ENCODE measurements at regions not wholly inside any gene's neighbourhood (a gene's known extent, or its start where the extent isn't known, plus 50 kb on each side); places are given as distances from the start of the nearest gene placed in this dataset.
"Not testable (repeated sequence)": the region's sequence is repeated elsewhere in the genome, so short reads cannot be mapped to it uniquely, and the experiment has no call there.

DNA sequence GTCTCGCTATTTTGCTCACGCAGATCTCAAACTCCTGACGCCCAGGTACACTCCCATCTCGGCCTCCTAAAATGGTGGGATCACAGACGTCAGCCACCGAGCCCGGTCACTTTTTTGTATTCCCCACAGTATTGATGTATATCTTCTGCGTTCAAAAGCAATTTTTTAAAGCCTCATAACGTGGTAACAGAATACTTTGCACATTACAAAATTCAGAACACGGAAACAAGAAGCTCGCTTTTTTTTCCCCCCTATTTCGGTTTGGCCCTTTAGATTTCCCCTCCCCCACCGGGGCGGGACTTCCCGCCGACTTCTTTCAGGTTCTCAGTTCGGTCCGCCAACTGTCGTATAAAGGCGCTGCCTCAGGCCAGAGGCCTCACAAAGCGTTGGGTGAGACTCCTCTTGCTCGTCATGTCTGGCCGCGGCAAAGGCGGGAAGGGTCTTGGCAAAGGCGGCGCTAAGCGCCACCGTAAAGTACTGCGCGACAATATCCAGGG lies 88.4 kb downstream of the OR2B2 start:
- H3K27ac Mint-ChIP-seq, result peak overlapping the region; percentile 99
- POLR2A ChIA-PET, result interaction anchor here (0.6 to 9.1 kb wide), 29 partner anchors 9 to 1802 kb away, joined by 3 to 216 read pairs (median 10); partner anchors contain the start of gene ZNF184
- peaks cover 23% of the 10 kb centered on the region for H3K4me1 Mint-ChIP-seq
- peaks cover 12% of the 10 kb centered on the region for H3K36me3 Mint-ChIP-seq (ENCODE audit: low read depth)
- peak overlapping the region; percentile 96 for H3K4me3 Mint-ChIP-seq
- H3K27me3 Mint-ChIP-seq, H3K9me3 Mint-ChIP-seq: not testable (repeated sequence)
- DNase-seq, result peak; percentile 67
- CTCF ChIA-PET, result interaction anchor here (1.0 to 3.6 kb wide), 2 partner anchors 13 to 51 kb away, joined by 3 to 11 read pairs; a partner anchor contains a TSS
- peak; percentile 84 for ATAC-seq (ENCODE audit: low read depth)
- intact Hi-C loops (cut with micrococcal nuclease), result loop anchor here (1.0 kb wide), 2 partner anchors 8 to 14 kb away; a partner anchor contains a TSS

GRCh38 chr6:27816906-27817305 lies 95.3 kb downstream of the OR2B2 start:
- H3K27me3 Mint-ChIP-seq, result no peaks in the 10 kb centered on the region
- H3K9me3 Mint-ChIP-seq, result peaks cover 2% of the 10 kb centered on the region
- H3K4me3 Mint-ChIP-seq, result no peak overlapping the region
- TF ChIP-seq, protein P1, sequence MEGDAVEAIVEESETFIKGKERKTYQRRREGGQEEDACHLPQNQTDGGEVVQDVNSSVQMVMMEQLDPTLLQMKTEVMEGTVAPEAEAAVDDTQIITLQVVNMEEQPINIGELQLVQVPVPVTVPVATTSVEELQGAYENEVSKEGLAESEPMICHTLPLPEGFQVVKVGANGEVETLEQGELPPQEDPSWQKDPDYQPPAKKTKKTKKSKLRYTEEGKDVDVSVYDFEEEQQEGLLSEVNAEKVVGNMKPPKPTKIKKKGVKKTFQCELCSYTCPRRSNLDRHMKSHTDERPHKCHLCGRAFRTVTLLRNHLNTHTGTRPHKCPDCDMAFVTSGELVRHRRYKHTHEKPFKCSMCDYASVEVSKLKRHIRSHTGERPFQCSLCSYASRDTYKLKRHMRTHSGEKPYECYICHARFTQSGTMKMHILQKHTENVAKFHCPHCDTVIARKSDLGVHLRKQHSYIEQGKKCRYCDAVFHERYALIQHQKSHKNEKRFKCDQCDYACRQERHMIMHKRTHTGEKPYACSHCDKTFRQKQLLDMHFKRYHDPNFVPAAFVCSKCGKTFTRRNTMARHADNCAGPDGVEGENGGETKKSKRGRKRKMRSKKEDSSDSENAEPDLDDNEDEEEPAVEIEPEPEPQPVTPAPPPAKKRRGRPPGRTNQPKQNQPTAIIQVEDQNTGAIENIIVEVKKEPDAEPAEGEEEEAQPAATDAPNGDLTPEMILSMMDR (IDR thresholded peaks at IDR 0.05), result no peak
- intact Hi-C loops (cut with micrococcal nuclease), result loop anchor here (5.0 kb wide), 1 partner anchor 265 kb away; the partner anchor contains the start of gene ZNF165
- H3K27ac Mint-ChIP-seq, result no peak overlapping the region
- DNase-seq, result no peak
- POLR2A ChIA-PET, result interaction anchor here (0.6 to 9.1 kb wide), 3 partner anchors 13 to 667 kb away, joined by 3 to 177 read pairs (median 4); a partner anchor contains a TSS
- no peaks in the 10 kb centered on the region for H3K36me3 Mint-ChIP-seq (ENCODE audit: low read depth)
- no peak for ATAC-seq (ENCODE audit: low read depth)
- H3K4me1 Mint-ChIP-seq, result peaks cover 24% of the 10 kb centered on the region
- CTCF ChIA-PET, result no interaction called here

- TF ChIP-seq, protein P1 (IDR thresholded peaks at IDR 0.05), result no peak
- peak overlapping the region; percentile 86 for H3K27ac Mint-ChIP-seq
- intact Hi-C loops (cut with micrococcal nuclease), result loop anchor here (1.0 to 5.0 kb wide), 6 partner anchors 8 to 1692 kb away; partner anchors contain the start of gene ZNF165
- peaks cover 2% of the 10 kb centered on the region for H3K9me3 Mint-ChIP-seq
- no peaks in the 10 kb centered on the region for H3K27me3 Mint-ChIP-seq
- peaks cover 40% of the 10 kb centered on the region for H3K4me1 Mint-ChIP-seq
- ChIA-PET CTCF (interaction anchor here (0.6 to 1.3 kb wide), 5 partner anchors 19 to 1034 kb away, joined by 3 to 6 read pairs (median 4); a partner anchor contains a TSS), POLR2A (interaction anchor here (0.6 to 9.1 kb wide), 23 partner anchors 8 to 1794 kb away, joined by 3 to 334 read pairs (median 6); a partner anchor contains a TSS)
- no peak for DNase-seq
- peaks cover 5% of the 10 kb centered on the region for H3K36me3 Mint-ChIP-seq (ENCODE audit: low read depth)
- H3K4me3 Mint-ChIP-seq, result peak overlapping the region; percentile 82
- ATAC-seq (ENCODE audit: low read depth), result peak; percentile 71
These were observed 97.4 kb downstream of the OR2B2 start for GRCh38 chr6:27814665-27815424.

DNA sequence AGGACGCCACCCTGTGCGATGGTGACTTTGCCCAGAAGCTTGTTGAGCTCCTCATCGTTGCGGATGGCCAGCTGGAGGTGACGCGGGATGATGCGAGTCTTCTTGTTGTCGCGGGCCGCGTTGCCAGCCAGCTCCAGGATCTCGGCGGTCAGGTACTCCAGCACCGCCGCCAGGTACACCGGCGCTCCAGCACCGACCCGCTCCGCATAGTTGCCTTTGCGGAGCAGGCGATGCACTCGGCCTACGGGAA lies 97.9 kb downstream of the OR2B2 start:
- POLR2A ChIA-PET, result interaction anchor here (1.0 to 9.1 kb wide), 19 partner anchors 8 to 1793 kb away, joined by 3 to 334 read pairs (median 9); a partner anchor contains a TSS
- H3K27me3 Mint-ChIP-seq; H3K9me3 Mint-ChIP-seq; DNase-seq; H3K36me3 Mint-ChIP-seq (ENCODE audit: low read depth): not testable (repeated sequence)
- Mint-ChIP-seq H3K4me1 (peaks cover 42% of the 10 kb centered on the region), H3K4me3 (peak overlapping the region; percentile 82), H3K27ac (peak overlapping the region; percentile 86)
- CTCF ChIA-PET, result interaction anchor here (0.6 to 1.3 kb wide), 5 partner anchors 19 to 1035 kb away, joined by 3 to 6 read pairs (median 4); a partner anchor contains a TSS
- ATAC-seq (ENCODE audit: low read depth), result peak; percentile 21
- intact Hi-C loops (cut with micrococcal nuclease), result loop anchor here (1.0 to 2.0 kb wide), 3 partner anchors 58 to 1692 kb away; a partner anchor contains a TSS

DNA sequence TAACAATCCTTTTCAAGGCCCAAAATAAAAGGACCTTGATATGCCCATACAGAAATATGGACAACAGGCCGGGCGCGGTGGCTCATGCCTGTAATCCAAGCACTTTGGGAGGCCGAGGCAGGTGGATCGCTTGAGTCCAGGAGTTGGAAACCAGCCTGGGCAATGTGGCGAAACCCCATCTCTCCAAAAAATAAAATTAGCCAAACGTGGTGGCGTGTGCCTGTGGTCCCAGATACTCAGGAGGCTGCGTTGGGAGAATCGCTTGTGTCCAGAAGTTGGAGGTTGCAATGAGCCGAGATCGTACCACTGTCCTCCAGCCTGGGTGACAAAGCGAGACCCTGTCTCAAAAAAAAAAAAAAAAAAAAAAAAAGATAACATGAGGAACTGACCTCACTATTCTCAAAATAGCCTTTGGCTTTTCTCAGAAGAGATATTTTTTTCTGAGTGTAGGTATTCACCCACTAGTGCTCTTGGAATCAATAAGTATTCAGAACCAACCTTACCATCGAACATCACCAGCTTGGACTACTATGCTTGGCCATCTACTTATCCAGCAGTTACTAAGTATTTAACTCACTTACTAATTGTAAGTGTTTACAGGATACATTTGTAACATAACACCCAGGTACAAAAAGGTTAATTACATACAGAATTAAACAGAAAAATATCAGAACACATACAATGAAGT lies 99.2 kb downstream of the OR2B2 start:
- TF ChIP-seq, protein P1 (IDR thresholded peaks at IDR 0.05), result no peak
- H3K4me1 Mint-ChIP-seq, result peaks cover 54% of the 10 kb centered on the region
- H3K4me3 Mint-ChIP-seq, result no peak overlapping the region
- ATAC-seq (ENCODE audit: low read depth) (no peak), DNase-seq (no peak)
- no peaks in the 10 kb centered on the region for H3K27me3 Mint-ChIP-seq
- CTCF ChIA-PET, result no interaction called here
- intact Hi-C loops (cut with micrococcal nuclease), result no loop called here
- H3K27ac Mint-ChIP-seq, result no peak overlapping the region
- H3K9me3 Mint-ChIP-seq, result peaks cover 7% of the 10 kb centered on the region
- H3K36me3 Mint-ChIP-seq (ENCODE audit: low read depth), result peaks cover 8% of the 10 kb centered on the region
- POLR2A ChIA-PET, result interaction anchor here (0.5 to 9.1 kb wide), 16 partner anchors 8 to 1787 kb away, joined by 3 to 334 read pairs (median 19); a partner anchor contains a TSS
